ENCODE measurements at regions not wholly inside any gene's neighbourhood (a gene's known extent, or its start where the extent isn't known, plus 50 kb on each side); places are given as distances from the start of the nearest gene placed in this dataset.

DNA sequence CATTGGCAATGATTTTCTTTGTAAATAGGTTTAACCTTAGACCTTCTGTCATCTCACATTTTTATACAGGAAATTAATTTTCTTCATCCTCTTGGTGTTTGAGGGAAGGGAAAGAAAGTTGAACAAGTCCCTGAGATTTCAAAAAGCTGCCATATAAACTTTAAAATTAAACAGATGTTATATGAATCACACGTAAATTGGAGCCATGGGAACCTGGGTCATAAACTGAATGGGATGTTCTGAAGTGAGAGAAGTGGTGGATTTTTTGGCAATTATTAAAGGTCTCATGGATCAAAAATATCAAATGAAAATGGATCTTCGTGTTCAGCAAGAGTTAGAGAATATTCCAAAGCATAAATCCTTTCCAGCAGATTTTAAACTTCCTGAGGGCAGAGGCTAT, 242.2 kb downstream of the DMRT2 start:
- H3K36me3 ChIP-seq (ENCODE audit: control insufficient read depth in 2 of 2, extremely low read depth in 1 of 2, insufficient read depth in 2 of 2, low read length in 2 of 2): no peaks in the 10 kb centered on the region
- H3K4me1 ChIP-seq (ENCODE audit: control insufficient read depth, extremely low read depth, insufficient read depth, low read length): no peaks in the 10 kb centered on the region
- no peak for DNase-seq (ENCODE audit: low read depth, low spot score)
- H3K27me3 ChIP-seq (ENCODE audit: control insufficient read depth, extremely low read depth, insufficient read depth, low read length): no peaks in the 10 kb centered on the region
- no peak overlapping the region for H3K4me2 ChIP-seq (ENCODE audit: control insufficient read depth, extremely low read depth, insufficient read depth, low read depth, low read length)
- dilution Hi-C loops (cut with MboI; ENCODE audit: extremely low pct_ligation_motif_present, low sequenced_read_pairs): no loop called here
- no peak for FAIRE-seq
- H2AFZ ChIP-seq (ENCODE audit: control insufficient read depth, low read length): no peak overlapping the region
- H4K20me1 ChIP-seq (ENCODE audit: control insufficient read depth, extremely low read depth, insufficient read depth, low read length): no peaks in the 10 kb centered on the region
- no peak for TF ChIP-seq EZH2 (IDR thresholded peaks at IDR 0.05; ENCODE audit: low read length)
- TF ChIP-seq, protein P1, sequence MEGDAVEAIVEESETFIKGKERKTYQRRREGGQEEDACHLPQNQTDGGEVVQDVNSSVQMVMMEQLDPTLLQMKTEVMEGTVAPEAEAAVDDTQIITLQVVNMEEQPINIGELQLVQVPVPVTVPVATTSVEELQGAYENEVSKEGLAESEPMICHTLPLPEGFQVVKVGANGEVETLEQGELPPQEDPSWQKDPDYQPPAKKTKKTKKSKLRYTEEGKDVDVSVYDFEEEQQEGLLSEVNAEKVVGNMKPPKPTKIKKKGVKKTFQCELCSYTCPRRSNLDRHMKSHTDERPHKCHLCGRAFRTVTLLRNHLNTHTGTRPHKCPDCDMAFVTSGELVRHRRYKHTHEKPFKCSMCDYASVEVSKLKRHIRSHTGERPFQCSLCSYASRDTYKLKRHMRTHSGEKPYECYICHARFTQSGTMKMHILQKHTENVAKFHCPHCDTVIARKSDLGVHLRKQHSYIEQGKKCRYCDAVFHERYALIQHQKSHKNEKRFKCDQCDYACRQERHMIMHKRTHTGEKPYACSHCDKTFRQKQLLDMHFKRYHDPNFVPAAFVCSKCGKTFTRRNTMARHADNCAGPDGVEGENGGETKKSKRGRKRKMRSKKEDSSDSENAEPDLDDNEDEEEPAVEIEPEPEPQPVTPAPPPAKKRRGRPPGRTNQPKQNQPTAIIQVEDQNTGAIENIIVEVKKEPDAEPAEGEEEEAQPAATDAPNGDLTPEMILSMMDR (optimal IDR thresholded peaks at IDR 0.05 in 1 of 3, IDR thresholded peaks at IDR 0.05 in 1 of 3, conservative IDR thresholded peaks at IDR 0.05 in 1 of 3; ENCODE audit: extremely low read depth in 1 of 3, insufficient read depth in 2 of 3, low read length in 3 of 3): no peak
- H3K9me1 ChIP-seq (ENCODE audit: control insufficient read depth, extremely low read depth, insufficient read depth, low read length): no peaks in the 10 kb centered on the region
- no peaks in the 10 kb centered on the region for H3K9me3 ChIP-seq (ENCODE audit: control insufficient read depth, low read depth, low read length)
- no peak overlapping the region for H3K9ac ChIP-seq (ENCODE audit: control insufficient read depth, extremely low read depth, insufficient read depth, low read length)
- no peak overlapping the region for H3K4me3 ChIP-seq (ENCODE audit: control insufficient read depth in 2 of 3, extremely low read depth in 1 of 3, insufficient read depth in 2 of 3, low read depth in 1 of 3, low read length in 3 of 3)
- no peak overlapping the region for H3K27ac ChIP-seq (ENCODE audit: control insufficient read depth, insufficient read depth, low read length)
- H3K79me2 ChIP-seq (ENCODE audit: control insufficient read depth, insufficient read depth, low read length): no peaks in the 10 kb centered on the region

DNA sequence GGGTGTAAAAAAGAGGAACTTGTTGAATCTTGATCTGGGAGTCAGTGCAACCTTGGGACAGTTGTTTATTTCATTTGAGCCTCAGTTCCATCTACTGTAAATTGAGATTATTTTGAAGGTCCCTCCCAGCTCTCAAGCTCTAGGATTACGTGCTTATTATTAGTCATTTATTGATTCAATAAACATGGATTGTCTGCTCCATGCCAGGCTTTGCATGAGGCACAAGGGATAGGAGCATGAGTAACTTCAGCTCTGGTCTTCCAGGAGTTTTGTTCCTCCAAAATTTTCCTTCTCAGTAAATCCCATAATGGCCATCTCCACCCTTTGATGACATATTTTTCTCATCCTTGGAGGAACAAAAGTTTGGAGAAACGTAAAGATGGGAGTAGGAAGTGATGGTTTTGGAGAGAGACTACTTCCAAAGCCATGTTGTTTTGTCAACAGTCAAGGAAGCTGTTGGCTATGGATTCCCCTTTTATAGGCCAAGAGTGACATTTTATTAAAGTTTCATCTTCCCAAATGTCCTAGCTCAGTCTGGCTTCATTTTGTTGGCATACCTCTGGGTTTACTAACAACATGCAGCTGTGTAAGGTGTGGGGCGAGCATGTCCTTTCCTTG, 244.6 kb downstream of the DMRT2 start:
- H3K4me3 ChIP-seq (ENCODE audit: control insufficient read depth in 2 of 3, extremely low read depth in 1 of 3, insufficient read depth in 2 of 3, low read depth in 1 of 3, low read length in 3 of 3): no peak overlapping the region
- no peak for TF ChIP-seq EZH2 (IDR thresholded peaks at IDR 0.05; ENCODE audit: low read length)
- TF ChIP-seq, protein P1 (optimal IDR thresholded peaks at IDR 0.05 in 1 of 3, IDR thresholded peaks at IDR 0.05 in 1 of 3, conservative IDR thresholded peaks at IDR 0.05 in 1 of 3; ENCODE audit: extremely low read depth in 1 of 3, insufficient read depth in 2 of 3, low read length in 3 of 3): no peak
- H2AFZ ChIP-seq (ENCODE audit: control insufficient read depth, low read length): no peak overlapping the region
- no peaks in the 10 kb centered on the region for H3K79me2 ChIP-seq (ENCODE audit: control insufficient read depth, insufficient read depth, low read length)
- DNase-seq (ENCODE audit: low read depth, low spot score): no peak
- H3K9me1 ChIP-seq (ENCODE audit: control insufficient read depth, extremely low read depth, insufficient read depth, low read length): no peaks in the 10 kb centered on the region
- H3K9ac ChIP-seq (ENCODE audit: control insufficient read depth, extremely low read depth, insufficient read depth, low read length): no peak overlapping the region
- no peaks in the 10 kb centered on the region for H3K27me3 ChIP-seq (ENCODE audit: control insufficient read depth, extremely low read depth, insufficient read depth, low read length)
- no peaks in the 10 kb centered on the region for H3K9me3 ChIP-seq (ENCODE audit: control insufficient read depth, low read depth, low read length)
- H4K20me1 ChIP-seq (ENCODE audit: control insufficient read depth, extremely low read depth, insufficient read depth, low read length): no peaks in the 10 kb centered on the region
- no peak for FAIRE-seq
- no peaks in the 10 kb centered on the region for H3K4me1 ChIP-seq (ENCODE audit: control insufficient read depth, extremely low read depth, insufficient read depth, low read length)
- no peaks in the 10 kb centered on the region for H3K36me3 ChIP-seq (ENCODE audit: control insufficient read depth in 2 of 2, extremely low read depth in 1 of 2, insufficient read depth in 2 of 2, low read length in 2 of 2)
- dilution Hi-C loops (cut with MboI; ENCODE audit: extremely low pct_ligation_motif_present, low sequenced_read_pairs): no loop called here
- H3K27ac ChIP-seq (ENCODE audit: control insufficient read depth, insufficient read depth, low read length): no peak overlapping the region
- H3K4me2 ChIP-seq (ENCODE audit: control insufficient read depth, extremely low read depth, insufficient read depth, low read depth, low read length): no peak overlapping the region
